Calu3 (cell line): ENCODE measurements at regions not wholly inside any gene's neighbourhood (a gene's known extent, or its start where the extent isn't known, plus 50 kb on each side); places are given as distances from the start of the nearest gene placed in this dataset.

Experiments used
- BruUV-seq: library from RNA; stranded (reverse); fragments of 400-500 nt; replicated peaks from 2 replicates; lab custom pipeline; 2021; lab: Mats Ljungman, UMichigan
- CTCF ChIA-PET: fragments of 300-600 bp; sonication (Branson Sonifier 250); formaldehyde crosslinking; loops from one replicate; lab custom pipeline; 2022; ENCODE audit warnings: antibody characterized with exemption; lab: Charles Lee
- DNase-seq: peaks from one replicate; pipeline ENCODE4 v3.0.0; 2022
- H3K27ac Mint-ChIP-seq: one replicate; pipeline ENCODE4 v1.8.0; 2022; ENCODE audit warnings: mixed read lengths; ENCODE audit not compliant: unreplicated experiment
- H3K27me3 Mint-ChIP-seq: one replicate; pipeline ENCODE4 v1.8.0; 2022; ENCODE audit warnings: mixed read lengths; ENCODE audit not compliant: unreplicated experiment
- H3K36me3 Mint-ChIP-seq: one replicate; pipeline ENCODE4 v1.8.0; 2022; ENCODE audit warnings: mild to moderate bottlenecking, moderate library complexity, mixed read lengths; ENCODE audit not compliant: insufficient read depth, unreplicated experiment
- H3K4me1 Mint-ChIP-seq: one replicate; pipeline ENCODE4 v1.8.0; 2022; ENCODE audit warnings: mild to moderate bottlenecking, low read depth, mixed read lengths; ENCODE audit not compliant: unreplicated experiment
- H3K4me3 Mint-ChIP-seq: one replicate; pipeline ENCODE4 v1.8.0; 2022; ENCODE audit warnings: mild to moderate bottlenecking, low read depth, moderate library complexity, mixed read lengths; ENCODE audit not compliant: unreplicated experiment
- H3K9me3 Mint-ChIP-seq: one replicate; pipeline ENCODE4 v1.8.0; 2022; ENCODE audit warnings: low read depth, mixed read lengths; ENCODE audit not compliant: unreplicated experiment
- intact Hi-C: fragments of 100-400 bp; cut with micrococcal nuclease; formaldehyde crosslinking; loops from one replicate; pipeline ENCODE4 v1.10.0; 2022; ENCODE audit not compliant: unreplicated experiment
- TF ChIP-seq, protein P1 (sequence below): fragments of 200-600 bp; IDR thresholded peaks from one replicate; pipeline ENCODE4 v1.8.0; 2022; ENCODE audit warnings: antibody characterized with exemption; ENCODE audit not compliant: unreplicated experiment

GRCh38 chr14:97851428-97851995, 1054.3 kb downstream of the VRK1 start:
- Mint-ChIP-seq H3K27ac (no peak overlapping the region), H3K9me3 (peaks cover 15% of the 10 kb centered on the region), H3K36me3 (no peaks in the 10 kb centered on the region), H3K4me1 (no peaks in the 10 kb centered on the region), H3K4me3 (no peak overlapping the region), H3K27me3 (no peaks in the 10 kb centered on the region)
- CTCF ChIA-PET: no interaction called here
- BruUV-seq: no TSS peak
- intact Hi-C loops: no loop called here
- DNase-seq: no peak
- TF ChIP-seq, protein P1, sequence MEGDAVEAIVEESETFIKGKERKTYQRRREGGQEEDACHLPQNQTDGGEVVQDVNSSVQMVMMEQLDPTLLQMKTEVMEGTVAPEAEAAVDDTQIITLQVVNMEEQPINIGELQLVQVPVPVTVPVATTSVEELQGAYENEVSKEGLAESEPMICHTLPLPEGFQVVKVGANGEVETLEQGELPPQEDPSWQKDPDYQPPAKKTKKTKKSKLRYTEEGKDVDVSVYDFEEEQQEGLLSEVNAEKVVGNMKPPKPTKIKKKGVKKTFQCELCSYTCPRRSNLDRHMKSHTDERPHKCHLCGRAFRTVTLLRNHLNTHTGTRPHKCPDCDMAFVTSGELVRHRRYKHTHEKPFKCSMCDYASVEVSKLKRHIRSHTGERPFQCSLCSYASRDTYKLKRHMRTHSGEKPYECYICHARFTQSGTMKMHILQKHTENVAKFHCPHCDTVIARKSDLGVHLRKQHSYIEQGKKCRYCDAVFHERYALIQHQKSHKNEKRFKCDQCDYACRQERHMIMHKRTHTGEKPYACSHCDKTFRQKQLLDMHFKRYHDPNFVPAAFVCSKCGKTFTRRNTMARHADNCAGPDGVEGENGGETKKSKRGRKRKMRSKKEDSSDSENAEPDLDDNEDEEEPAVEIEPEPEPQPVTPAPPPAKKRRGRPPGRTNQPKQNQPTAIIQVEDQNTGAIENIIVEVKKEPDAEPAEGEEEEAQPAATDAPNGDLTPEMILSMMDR: no peak

DNA sequence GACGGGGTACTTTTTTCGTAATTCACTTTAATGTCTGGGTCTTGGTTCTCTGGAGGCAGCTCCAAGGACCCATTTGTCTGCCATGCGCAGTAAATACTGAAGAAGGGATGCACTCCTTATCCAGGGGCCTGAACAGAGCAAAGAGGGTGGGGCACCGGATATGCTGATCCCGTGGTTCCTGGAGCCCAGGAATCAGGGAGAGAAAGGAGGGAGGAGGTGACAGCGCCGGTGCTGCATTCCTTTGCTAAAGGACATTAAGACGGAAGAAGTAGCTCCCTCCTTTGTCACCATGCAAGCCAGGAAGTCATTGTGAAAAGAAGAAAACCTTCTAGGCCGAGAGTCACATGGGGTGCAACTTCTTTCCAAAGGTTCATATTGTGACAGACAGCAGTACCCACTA, 1057.7 kb downstream of the VRK1 start:
- H3K4me1 Mint-ChIP-seq: no peaks in the 10 kb centered on the region

DNA sequence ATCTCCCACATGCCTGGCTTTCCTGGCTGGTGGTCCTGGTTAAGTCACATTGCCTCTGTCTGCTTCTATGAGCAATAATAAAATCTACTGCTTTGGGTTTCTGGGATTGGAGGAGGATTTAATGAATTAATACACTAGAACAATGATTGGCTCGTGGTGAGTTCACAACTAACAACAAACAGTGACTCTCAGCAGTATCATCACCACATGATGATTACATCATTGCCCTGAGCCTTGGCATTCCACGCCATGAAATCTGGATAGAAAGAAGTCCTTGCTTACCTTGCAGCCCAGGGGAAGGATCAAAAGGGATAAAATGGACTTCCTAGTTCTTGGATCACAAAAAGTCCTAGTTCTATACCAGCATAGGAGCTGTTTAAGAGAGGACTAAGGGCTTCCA, 1069.0 kb downstream of the VRK1 start:
- TF ChIP-seq, protein P1: no peak
- H3K36me3 Mint-ChIP-seq: no peaks in the 10 kb centered on the region
- peaks cover 9% of the 10 kb centered on the region for H3K9me3 Mint-ChIP-seq
- H3K27me3 Mint-ChIP-seq: no peaks in the 10 kb centered on the region
- H3K4me1 Mint-ChIP-seq: no peaks in the 10 kb centered on the region
- H3K4me3 Mint-ChIP-seq: no peak overlapping the region
- CTCF ChIA-PET: no interaction called here
- BruUV-seq: no TSS peak
- intact Hi-C loops: no loop called here
- DNase-seq: no peak
- H3K27ac Mint-ChIP-seq: no peak overlapping the region

More for the DNA sequence above, 1057.7 kb downstream of the VRK1 start:
- Mint-ChIP-seq H3K27me3 (no peaks in the 10 kb centered on the region), H3K27ac (no peak overlapping the region), H3K9me3 (peaks cover 12% of the 10 kb centered on the region), H3K4me3 (no peak overlapping the region), H3K36me3 (no peaks in the 10 kb centered on the region)
- intact Hi-C loops: no loop called here
- TF ChIP-seq, protein P1: no peak
- no TSS peak for BruUV-seq
- CTCF ChIA-PET: no interaction called here
- no peak for DNase-seq

- Mint-ChIP-seq H3K4me3 (no peak overlapping the region), H3K9me3 (peaks cover 13% of the 10 kb centered on the region), H3K27me3 (no peaks in the 10 kb centered on the region), H3K27ac (no peak overlapping the region), H3K36me3 (no peaks in the 10 kb centered on the region), H3K4me1 (no peaks in the 10 kb centered on the region)
- intact Hi-C loops: no loop called here
- CTCF ChIA-PET: no interaction called here
- no peak for DNase-seq
- no TSS peak for BruUV-seq
- TF ChIP-seq, protein P1: no peak
Observed at GRCh38 chr14:97866664-97867063, 1069.5 kb downstream of the VRK1 start.
